ENCODE measurements at regions not wholly inside any gene's neighbourhood (a gene's known extent, or its start where the extent isn't known, plus 50 kb on each side); places are given as distances from the start of the nearest gene placed in this dataset.

DNA sequence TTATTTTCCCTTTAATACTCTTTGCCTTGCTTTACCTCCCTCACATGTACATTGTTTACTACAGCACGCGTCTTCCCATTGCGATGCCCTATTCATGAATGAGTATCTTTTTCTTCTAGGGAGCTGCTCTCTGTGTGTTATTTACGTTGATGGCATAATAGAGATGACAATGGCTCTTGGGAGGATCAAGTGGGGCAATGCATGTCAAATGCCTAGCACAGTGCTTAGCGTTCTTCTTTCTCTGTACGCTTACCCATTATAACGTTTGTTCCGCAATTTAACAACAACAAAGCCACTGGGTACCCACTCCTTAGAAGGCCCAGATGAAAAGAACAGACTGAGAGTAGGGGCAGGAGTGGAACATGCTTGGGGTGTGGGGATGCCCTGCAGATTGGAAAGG is 271.6 kb upstream of the TNRC6C start:
- no peak for TF ChIP-seq CTCF (IDR thresholded peaks at IDR 0.05; ENCODE audit: insufficient read depth, low read length, poor library complexity, severe bottlenecking)
- no peak for TF ChIP-seq EZH2phosphoT487 (conservative IDR thresholded peaks at IDR 0.05; ENCODE audit: low read length)
